ENCODE measurements at regions not wholly inside any gene's neighbourhood (a gene's known extent, or its start where the extent isn't known, plus 50 kb on each side); places are given as distances from the start of the nearest gene placed in this dataset.
"Not testable (repeated sequence)": the region's sequence is repeated elsewhere in the genome, so short reads cannot be mapped to it uniquely, and the experiment has no call there.

- DNase-seq: not testable (repeated sequence)
Observed at GRCh38 chr10:87300163-87300562, 57.4 kb upstream of the NUTM2D start.

GRCh38 chr10:87301466-87302115 is 56.0 kb upstream of the NUTM2D start:
- peak; percentile 74 for DNase-seq

GRCh38 chr10:87302132-87302531 is 55.4 kb upstream of the NUTM2D start:
- not testable (repeated sequence) for DNase-seq

GRCh38 chr10:87303707-87304106 is 53.8 kb upstream of the NUTM2D start:
- DNase-seq: not testable (repeated sequence)

GRCh38 chr10:87306681-87307080 is 50.9 kb upstream of the NUTM2D start:
- DNase-seq: not testable (repeated sequence)
